Fibroblast of skin of back (primary cell): ENCODE measurements at regions not wholly inside any gene's neighbourhood (a gene's known extent, or its start where the extent isn't known, plus 50 kb on each side); places are given as distances from the start of the nearest gene placed in this dataset.

Experiments
- DNase-seq: peaks from one replicate; pipeline ENCODE4 v3.0.0-alpha.2; 2013

GRCh38 chr13:50071379-50071778, 56.1 kb downstream of the KCNRG start:
- DNase-seq: no peak

GRCh38 chr13:50072676-50073075, 57.4 kb downstream of the KCNRG start:
- no peak for DNase-seq

- DNase-seq: no peak
Measured at GRCh38 chr13:50073340-50073739, 58.1 kb downstream of the KCNRG start.

GRCh38 chr13:50074843-50075242, 59.6 kb downstream of the KCNRG start:
- no peak for DNase-seq

- no peak for DNase-seq
Measured at GRCh38 chr13:50075619-50076097, 60.4 kb downstream of the KCNRG start.

GRCh38 chr13:50077431-50077830, 62.2 kb downstream of the KCNRG start:
- DNase-seq: no peak

GRCh38 chr13:50078231-50078894, 63.1 kb downstream of the KCNRG start:
- no peak for DNase-seq

- no peak for DNase-seq
Measured at GRCh38 chr13:50078895-50079654, 63.8 kb downstream of the KCNRG start.

- no peak for DNase-seq
Measured at GRCh38 chr13:50079655-50080202, 64.5 kb downstream of the KCNRG start.

- DNase-seq: peak; percentile 56
Measured at GRCh38 chr13:50080203-50080910, 65.1 kb downstream of the KCNRG start.

- peak; percentile 41 for DNase-seq
Measured at GRCh38 chr13:50080911-50081678, 65.9 kb downstream of the KCNRG start.

GRCh38 chr13:50081679-50082425, 66.6 kb downstream of the KCNRG start:
- DNase-seq: peak; percentile 99

GRCh38 chr13:50082426-50083281, 67.4 kb downstream of the KCNRG start:
- peak; percentile 69 for DNase-seq

- DNase-seq: peak; percentile 48
Measured at GRCh38 chr13:50085063-50085462, 69.8 kb downstream of the KCNRG start.

GRCh38 chr13:50089633-50090032, 74.4 kb downstream of the KCNRG start:
- DNase-seq: no peak

GRCh38 chr13:50090211-50090610, 75.0 kb downstream of the KCNRG start:
- DNase-seq: no peak

- DNase-seq: peak; percentile 30
Measured at GRCh38 chr13:50094615-50095293, 79.5 kb downstream of the KCNRG start.

GRCh38 chr13:50098693-50099092, 83.4 kb downstream of the KCNRG start:
- DNase-seq: no peak

- no peak for DNase-seq
Measured at GRCh38 chr13:50099473-50099872, 84.2 kb downstream of the KCNRG start.

- no peak for DNase-seq
Measured at GRCh38 chr13:50101590-50101989, 86.3 kb downstream of the KCNRG start.
